Neuronal stem cell (in vitro differentiated cells): ENCODE measurements at regions not wholly inside any gene's neighbourhood (a gene's known extent, or its start where the extent isn't known, plus 50 kb on each side); places are given as distances from the start of the nearest gene placed in this dataset.

Experiments
- DNase-seq: peaks from one replicate; pipeline ENCODE4 v3.0.0-alpha.2; 2013; ENCODE audit warnings: low spot score
- H2AFZ ChIP-seq: one replicate; pipeline ENCODE4 v1.6.1; 2013; ENCODE audit warnings: mild to moderate bottlenecking, low read length, inconsistent platforms
- H2AK5ac ChIP-seq: 2 replicates; pipeline ENCODE4 v1.6.1; 2013; ENCODE audit warnings: low read depth, mild to moderate bottlenecking, inconsistent platforms, low read length, moderate library complexity, mixed read lengths
- H2BK120ac ChIP-seq: 2 replicates; pipeline ENCODE4 v1.6.1; 2013; ENCODE audit warnings: low read depth, mild to moderate bottlenecking, inconsistent platforms, low read length, moderate library complexity, mixed read lengths
- H2BK12ac ChIP-seq: one replicate; pipeline ENCODE4 v1.6.1; 2013; ENCODE audit warnings: low read length, inconsistent platforms
- H2BK15ac ChIP-seq: 2 replicates; pipeline ENCODE4 v1.6.1; 2013; ENCODE audit warnings: mild to moderate bottlenecking, low read length, inconsistent platforms, mixed read lengths
- H2BK5ac ChIP-seq: one replicate; pipeline ENCODE4 v1.6.1; 2013; ENCODE audit warnings: inconsistent platforms, mild to moderate bottlenecking, low read length, moderate library complexity
- H3K14ac ChIP-seq: one replicate; pipeline ENCODE4 v1.6.1; 2013; ENCODE audit warnings: low read length, inconsistent platforms
- H3K18ac ChIP-seq: 2 replicates; pipeline ENCODE4 v1.6.1; 2013; ENCODE audit warnings: low read length, inconsistent platforms
- H3K23ac ChIP-seq: 2 replicates; pipeline ENCODE4 v1.6.1; 2013; ENCODE audit warnings: low read depth, mild to moderate bottlenecking, mixed read lengths, low read length, inconsistent platforms; ENCODE audit not compliant: poor library complexity
- H3K27ac ChIP-seq: replicated peaks from 3 replicates; pipeline ENCODE4 v1.5.1; 2013; ENCODE audit warnings: low read length, inconsistent platforms
- H3K27me3 ChIP-seq, 3 experiments: 2 replicates each; pipeline ENCODE4 v1.6.1; 2013; ENCODE audit warnings: low read length in 3 of 3, mild to moderate bottlenecking in 2 of 3, inconsistent platforms in 1 of 3, low read depth in 1 of 3, mixed read lengths in 1 of 3, moderate library complexity in 1 of 3; ENCODE audit not compliant: control insufficient read depth in 3 of 3, insufficient read depth in 3 of 3
- H3K36me3 ChIP-seq, 2 donors: replicated peaks in 1 of 2; 2 replicates each; pipeline ENCODE4 v1.6.1; 2013; ENCODE audit warnings: low read length in 2 of 2; ENCODE audit not compliant: control insufficient read depth in 2 of 2, insufficient read depth in 2 of 2
- H3K4ac ChIP-seq: 2 replicates; pipeline ENCODE4 v1.6.1; 2013; ENCODE audit warnings: inconsistent platforms, mild to moderate bottlenecking, low read length, moderate library complexity
- H3K4me1 ChIP-seq, 2 donors: 1 replicate in 1 of 2; 2 replicates in 1 of 2; pipeline ENCODE4 v1.6.1; 2013; ENCODE audit warnings: low read length in 2 of 2, low read depth in 1 of 2; ENCODE audit not compliant: control insufficient read depth in 2 of 2, insufficient read depth in 1 of 2
- H3K4me2 ChIP-seq: one replicate; pipeline ENCODE4 v1.6.1; 2013; ENCODE audit warnings: mild to moderate bottlenecking, low read length, inconsistent platforms; ENCODE audit not compliant: insufficient read depth, poor library complexity, severe bottlenecking
- H3K4me3 ChIP-seq, 2 donors: 2 replicates each; pipeline ENCODE4 v1.5.1; 2013; ENCODE audit warnings: low read length in 2 of 2, mild to moderate bottlenecking in 2 of 2, inconsistent platforms in 1 of 2, moderate library complexity in 1 of 2
- H3K79me1 ChIP-seq: one replicate; pipeline ENCODE4 v1.6.1; 2013; ENCODE audit warnings: low read depth, mild to moderate bottlenecking, inconsistent platforms, low read length, moderate library complexity
- H3K9ac ChIP-seq: one replicate; pipeline ENCODE4 v1.6.1; 2013; ENCODE audit warnings: mild to moderate bottlenecking, low read depth, low read length, inconsistent platforms; ENCODE audit not compliant: poor library complexity
- H3K9me3 ChIP-seq, 2 donors: replicated peaks in 1 of 2; 2 replicates each; pipeline versions ENCODE3 to v1.6.1; 2013; ENCODE audit warnings: low read length in 2 of 2, mild to moderate bottlenecking in 2 of 2, inconsistent platforms in 1 of 2, low read depth in 1 of 2, mixed read lengths in 1 of 2, moderate library complexity in 1 of 2; ENCODE audit not compliant: control insufficient read depth in 2 of 2, insufficient read depth in 1 of 2
- H4K8ac ChIP-seq: one replicate; pipeline ENCODE4 v1.6.1; 2013; ENCODE audit warnings: low read depth, mild to moderate bottlenecking, inconsistent platforms, low read length, moderate library complexity
- H4K91ac ChIP-seq: one replicate; pipeline ENCODE4 v1.6.1; 2013; ENCODE audit warnings: low read length, low read depth, mild to moderate bottlenecking, inconsistent platforms; ENCODE audit not compliant: poor library complexity
- WGBS, 2 donors: extraction: QIAGEN DNeasy Blood & Tissue Kit; methylation state at CpG; one replicate each; pipeline ENCODE4 v1.1.7; 2013; ENCODE audit warnings: missing lambda C conversion rate in 2 of 2, mixed read lengths in 1 of 2; ENCODE audit not compliant: insufficient read length in 2 of 2, insufficient replicate concordance in 1 of 2; ENCODE audit errors: extremely low coverage in 2 of 2; 5-methylcytosine and 5-hydroxymethylcytosine counted together

GRCh38 chr6:165880686-165881085 is 217.6 kb upstream of the PDE10A start:
- Histone ChIP-seq H3K27ac (no peak overlapping the region), H2BK120ac (no peak overlapping the region), H3K4ac (no peak overlapping the region), H2BK12ac (no peak overlapping the region), H3K36me3 (no peaks in the 10 kb centered on the region), H3K18ac (no peak overlapping the region), H3K4me3 (no peak overlapping the region), H3K4me1 (no peaks in the 10 kb centered on the region), H3K79me1 (no peaks in the 10 kb centered on the region), H3K27me3 (peaks cover 0 to 11% (median 0%) of the 10 kb centered on the region in 3 experiments), H2BK15ac (no peak overlapping the region), H2BK5ac (no peak overlapping the region), H4K8ac (no peak overlapping the region), H4K91ac (no peak overlapping the region), H3K23ac (no peak overlapping the region), H3K4me2 (no peak overlapping the region), H3K9me3 (no peaks in the 10 kb centered on the region), H3K14ac (no peak overlapping the region), H2AFZ (no peak overlapping the region), H2AK5ac (no peak overlapping the region), H3K9ac (no peak overlapping the region)
- DNase-seq, result no peak
- WGBS, 2 donors, result no CpG with 5 or more reads among the region's 2 CpGs

- Histone ChIP-seq H3K4ac (no peak overlapping the region), H3K4me1 (no peaks in the 10 kb centered on the region), H3K27ac (no peak overlapping the region)
These were observed 214.7 kb upstream of the PDE10A start for GRCh38 chr6:165877773-165878172.

GRCh38 chr6:165877192-165877591 is 214.2 kb upstream of the PDE10A start:
- H3K4me1 ChIP-seq, result peaks cover 0 to 4% of the 10 kb centered on the region in 2 donors
- no peaks in the 10 kb centered on the region for H3K9me3 ChIP-seq
- H3K4ac ChIP-seq, result no peak overlapping the region
- no peaks in the 10 kb centered on the region for H3K36me3 ChIP-seq
- H3K18ac ChIP-seq, result no peak overlapping the region
- no peak overlapping the region for H3K14ac ChIP-seq
- no peak overlapping the region for H4K8ac ChIP-seq
- WGBS, 2 donors, result no CpG with 5 or more reads among the region's 5 CpGs
- no peak overlapping the region for H2AFZ ChIP-seq
- H3K27me3 ChIP-seq, result peaks cover 0 to 13% (median 0%) of the 10 kb centered on the region in 3 experiments
- H2BK15ac ChIP-seq, result no peak overlapping the region
- no peak overlapping the region for H4K91ac ChIP-seq
- no peaks in the 10 kb centered on the region for H3K79me1 ChIP-seq
- H2BK5ac ChIP-seq, result no peak overlapping the region
- H3K23ac ChIP-seq, result no peak overlapping the region
- no peak overlapping the region for H3K4me3 ChIP-seq
- H2AK5ac ChIP-seq, result no peak overlapping the region
- H3K27ac ChIP-seq, result no peak overlapping the region
- no peak overlapping the region for H2BK12ac ChIP-seq
- H2BK120ac ChIP-seq, result no peak overlapping the region
- no peak overlapping the region for H3K4me2 ChIP-seq
- H3K9ac ChIP-seq, result no peak overlapping the region
- DNase-seq, result no peak

More at GRCh38 chr6:165877773-165878172, 214.7 kb upstream of the PDE10A start:
- no peak overlapping the region for H4K91ac ChIP-seq
- no peak overlapping the region for H3K9ac ChIP-seq
- no peaks in the 10 kb centered on the region for H3K79me1 ChIP-seq
- H2AFZ ChIP-seq, result no peak overlapping the region
- no peak overlapping the region for H3K4me3 ChIP-seq
- no peak overlapping the region for H3K14ac ChIP-seq
- H3K4me2 ChIP-seq, result no peak overlapping the region
- no peak overlapping the region for H2BK15ac ChIP-seq
- no peaks in the 10 kb centered on the region for H3K36me3 ChIP-seq
- no peak overlapping the region for H2BK5ac ChIP-seq
- H4K8ac ChIP-seq, result no peak overlapping the region
- H3K27me3 ChIP-seq, result peaks cover 0 to 13% (median 0%) of the 10 kb centered on the region in 3 experiments
- H2AK5ac ChIP-seq, result no peak overlapping the region
- no peak overlapping the region for H3K23ac ChIP-seq
- no peaks in the 10 kb centered on the region for H3K9me3 ChIP-seq
- no CpG with 5 or more reads among the region's 3 CpGs for WGBS, 2 donors
- H3K18ac ChIP-seq, result no peak overlapping the region
- no peak overlapping the region for H2BK120ac ChIP-seq
- no peak for DNase-seq
- no peak overlapping the region for H2BK12ac ChIP-seq

- H2AK5ac ChIP-seq, result no peak overlapping the region
- no peak overlapping the region for H3K4ac ChIP-seq
- no peak overlapping the region for H3K4me2 ChIP-seq
- no peak overlapping the region for H2BK5ac ChIP-seq
- no peaks in the 10 kb centered on the region for H3K79me1 ChIP-seq
- no peaks in the 10 kb centered on the region for H3K9me3 ChIP-seq
- peaks cover 0 to 4% of the 10 kb centered on the region in 2 donors for H3K4me1 ChIP-seq
- H4K8ac ChIP-seq, result no peak overlapping the region
- H2BK15ac ChIP-seq, result no peak overlapping the region
- no peak overlapping the region for H4K91ac ChIP-seq
- DNase-seq, result no peak
- H3K14ac ChIP-seq, result no peak overlapping the region
- H3K36me3 ChIP-seq, result no peaks in the 10 kb centered on the region
- no peak overlapping the region for H3K4me3 ChIP-seq
- no peak overlapping the region for H2AFZ ChIP-seq
- peaks cover 0 to 11% (median 0%) of the 10 kb centered on the region in 3 experiments for H3K27me3 ChIP-seq
- no peak overlapping the region for H2BK12ac ChIP-seq
- H2BK120ac ChIP-seq, result no peak overlapping the region
- no peak overlapping the region for H3K18ac ChIP-seq
- H3K23ac ChIP-seq, result no peak overlapping the region
- no peak overlapping the region for H3K27ac ChIP-seq
- WGBS, 2 donors, result no CpG with 5 or more reads among the region's 6 CpGs
- no peak overlapping the region for H3K9ac ChIP-seq
These were observed 213.5 kb upstream of the PDE10A start for GRCh38 chr6:165876588-165876987.
